ENCODE measurements at regions not wholly inside any gene's neighbourhood (a gene's known extent, or its start where the extent isn't known, plus 50 kb on each side); places are given as distances from the start of the nearest gene placed in this dataset.

GRCh38 chr20:11982955-11983470 is 65.3 kb downstream of the BTBD3 start:
- Histone ChIP-seq H3K27me3 (ENCODE audit: control insufficient read depth, low read length) (no peaks in the 10 kb centered on the region), H3K27ac (ENCODE audit: low read depth, low read length) (no peak overlapping the region), H3K4me2 (ENCODE audit: low read length) (no peak overlapping the region), H3K9me2 (replicated peaks; ENCODE audit: control insufficient read depth, low read length) (no peaks in the 10 kb centered on the region), H3K4me1 (ENCODE audit: control insufficient read depth, low read length) (no peaks in the 10 kb centered on the region), H3F3A (ENCODE audit: control insufficient read depth, insufficient read depth) (no peaks in the 10 kb centered on the region), H3K36me3 (ENCODE audit: control insufficient read depth, low read length) (no peaks in the 10 kb centered on the region), H4K20me1 (ENCODE audit: control insufficient read depth, insufficient read depth, low read depth, low read length) (no peaks in the 10 kb centered on the region), H3K9me3 (ENCODE audit: control insufficient read depth, insufficient read depth, low read length) (no peaks in the 10 kb centered on the region), H3K4me3 (ENCODE audit: low read length) (no peak overlapping the region), H3K79me2 (ENCODE audit: control insufficient read depth, low read length) (no peaks in the 10 kb centered on the region)
- TF ChIP-seq, protein P1, sequence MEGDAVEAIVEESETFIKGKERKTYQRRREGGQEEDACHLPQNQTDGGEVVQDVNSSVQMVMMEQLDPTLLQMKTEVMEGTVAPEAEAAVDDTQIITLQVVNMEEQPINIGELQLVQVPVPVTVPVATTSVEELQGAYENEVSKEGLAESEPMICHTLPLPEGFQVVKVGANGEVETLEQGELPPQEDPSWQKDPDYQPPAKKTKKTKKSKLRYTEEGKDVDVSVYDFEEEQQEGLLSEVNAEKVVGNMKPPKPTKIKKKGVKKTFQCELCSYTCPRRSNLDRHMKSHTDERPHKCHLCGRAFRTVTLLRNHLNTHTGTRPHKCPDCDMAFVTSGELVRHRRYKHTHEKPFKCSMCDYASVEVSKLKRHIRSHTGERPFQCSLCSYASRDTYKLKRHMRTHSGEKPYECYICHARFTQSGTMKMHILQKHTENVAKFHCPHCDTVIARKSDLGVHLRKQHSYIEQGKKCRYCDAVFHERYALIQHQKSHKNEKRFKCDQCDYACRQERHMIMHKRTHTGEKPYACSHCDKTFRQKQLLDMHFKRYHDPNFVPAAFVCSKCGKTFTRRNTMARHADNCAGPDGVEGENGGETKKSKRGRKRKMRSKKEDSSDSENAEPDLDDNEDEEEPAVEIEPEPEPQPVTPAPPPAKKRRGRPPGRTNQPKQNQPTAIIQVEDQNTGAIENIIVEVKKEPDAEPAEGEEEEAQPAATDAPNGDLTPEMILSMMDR (IDR thresholded peaks at IDR 0.05; ENCODE audit: low read depth, low read length, poor library complexity, severe bottlenecking), result no peak
- no peak for TF ChIP-seq EZH2phosphoT487 (IDR thresholded peaks at IDR 0.05; ENCODE audit: borderline replicate concordance, low read length)

DNA sequence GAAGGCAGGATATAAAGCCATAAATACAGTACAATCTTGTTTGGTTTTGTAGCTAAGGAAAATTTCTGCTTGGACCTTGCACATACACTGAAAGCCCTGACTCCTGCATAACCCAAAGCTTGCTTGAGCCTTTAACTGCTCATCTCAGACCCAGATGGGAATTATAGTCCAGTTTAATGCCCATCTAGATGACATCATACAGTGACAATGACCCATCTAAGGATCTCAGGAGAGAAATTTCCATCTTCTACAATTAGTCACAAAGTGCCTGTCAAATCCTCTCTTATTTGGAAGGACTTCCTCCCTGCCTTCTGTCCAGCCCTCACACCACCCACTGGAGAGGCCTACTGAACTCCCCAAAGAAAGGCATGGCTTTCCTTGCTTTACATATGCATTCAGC is 69.3 kb downstream of the BTBD3 start:
- Histone ChIP-seq H3K9me2 (replicated peaks; ENCODE audit: control insufficient read depth, low read length) (no peaks in the 10 kb centered on the region), H3K79me2 (ENCODE audit: control insufficient read depth, low read length) (no peaks in the 10 kb centered on the region), H3F3A (ENCODE audit: control insufficient read depth, insufficient read depth) (no peaks in the 10 kb centered on the region), H4K20me1 (ENCODE audit: control insufficient read depth, insufficient read depth, low read depth, low read length) (no peaks in the 10 kb centered on the region), H3K4me3 (ENCODE audit: low read length) (no peak overlapping the region), H3K36me3 (ENCODE audit: control insufficient read depth, low read length) (no peaks in the 10 kb centered on the region), H3K9me3 (ENCODE audit: control insufficient read depth, insufficient read depth, low read length) (no peaks in the 10 kb centered on the region), H3K27me3 (ENCODE audit: control insufficient read depth, low read length) (no peaks in the 10 kb centered on the region), H3K27ac (ENCODE audit: low read depth, low read length) (no peak overlapping the region), H3K4me2 (ENCODE audit: low read length) (no peak overlapping the region), H3K4me1 (ENCODE audit: control insufficient read depth, low read length) (no peaks in the 10 kb centered on the region)
- no peak for TF ChIP-seq EZH2phosphoT487 (IDR thresholded peaks at IDR 0.05; ENCODE audit: borderline replicate concordance, low read length)
- TF ChIP-seq, protein P1 (IDR thresholded peaks at IDR 0.05; ENCODE audit: low read depth, low read length, poor library complexity, severe bottlenecking), result no peak

GRCh38 chr20:11987526-11987925 is 69.8 kb downstream of the BTBD3 start:
- Histone ChIP-seq H3K9me2 (replicated peaks; ENCODE audit: control insufficient read depth, low read length) (no peaks in the 10 kb centered on the region), H3K4me1 (ENCODE audit: control insufficient read depth, low read length) (no peaks in the 10 kb centered on the region), H3K27me3 (ENCODE audit: control insufficient read depth, low read length) (no peaks in the 10 kb centered on the region), H3F3A (ENCODE audit: control insufficient read depth, insufficient read depth) (no peaks in the 10 kb centered on the region), H3K79me2 (ENCODE audit: control insufficient read depth, low read length) (no peaks in the 10 kb centered on the region), H3K36me3 (ENCODE audit: control insufficient read depth, low read length) (no peaks in the 10 kb centered on the region), H3K27ac (ENCODE audit: low read depth, low read length) (no peak overlapping the region), H4K20me1 (ENCODE audit: control insufficient read depth, insufficient read depth, low read depth, low read length) (no peaks in the 10 kb centered on the region), H3K4me2 (ENCODE audit: low read length) (no peak overlapping the region), H3K4me3 (ENCODE audit: low read length) (no peak overlapping the region), H3K9me3 (ENCODE audit: control insufficient read depth, insufficient read depth, low read length) (no peaks in the 10 kb centered on the region)
- TF ChIP-seq, protein P1 (IDR thresholded peaks at IDR 0.05; ENCODE audit: low read depth, low read length, poor library complexity, severe bottlenecking), result no peak
- TF ChIP-seq EZH2phosphoT487 (IDR thresholded peaks at IDR 0.05; ENCODE audit: borderline replicate concordance, low read length), result no peak

All from DOHH2 (cell line).